ENCODE measurements at regions not wholly inside any gene's neighbourhood (a gene's known extent, or its start where the extent isn't known, plus 50 kb on each side); places are given as distances from the start of the nearest gene placed in this dataset.

DNA sequence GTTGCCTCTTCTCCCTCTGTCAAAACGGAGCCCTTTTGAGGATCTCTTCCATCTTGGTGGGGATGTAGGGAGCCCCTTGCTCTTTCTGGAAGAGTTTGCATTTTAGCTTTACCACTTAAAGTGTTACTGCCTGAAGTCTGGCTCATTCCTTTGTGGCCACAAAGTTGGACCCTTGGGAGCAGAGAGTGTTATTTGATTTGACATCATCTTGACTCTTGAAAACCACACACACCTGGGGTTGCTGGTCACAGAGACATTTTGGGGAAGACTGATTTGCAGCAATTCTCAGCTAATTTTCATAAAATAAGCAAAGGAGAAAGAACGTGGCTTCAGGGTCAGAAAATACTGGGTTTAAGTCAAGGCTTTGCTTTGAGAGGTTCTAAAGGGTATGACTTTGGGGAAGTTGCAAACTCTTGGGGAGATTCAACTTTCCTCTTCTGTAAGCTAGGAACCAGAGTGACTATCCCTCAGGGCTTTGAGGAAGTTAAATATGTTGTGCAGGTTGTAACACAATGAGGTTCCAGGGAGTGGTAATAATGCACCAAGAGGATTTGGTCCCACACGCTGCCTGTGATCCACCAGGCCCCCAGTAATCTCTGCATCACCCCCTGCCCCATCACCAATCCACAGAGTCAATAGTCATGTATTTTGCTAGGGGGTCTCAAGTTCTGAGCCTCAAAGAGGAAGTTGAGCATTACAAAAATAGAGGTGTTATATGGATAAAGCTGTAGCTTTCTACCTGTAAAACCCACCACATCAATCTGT, 141.6 kb upstream of the SLC24A3 start:
- CTCF ChIA-PET (ENCODE audit: partially characterized antibody), result interaction anchor here (1.2 to 4.8 kb wide), 8 partner anchors 8 to 591 kb away, joined by 3 to 33 read pairs (median 6); no protein-coding TSS in a partner anchor
- no peak overlapping the region for H2BK5ac ChIP-seq (ENCODE audit: low read depth, low read length)
- POLR2A ChIA-PET (ENCODE audit: partially characterized antibody), result no interaction called here
- peak in 1 of 2 experiments; percentile 1 for DNase-seq (ENCODE audit: low read depth in 1 of 2, low spot score in 2 of 2)
- H3K4me1 ChIP-seq (replicated peaks in 1 of 4; ENCODE audit: control insufficient read depth in 3 of 4, insufficient read depth in 4 of 4, low read length in 3 of 4), result no peaks in the 10 kb centered on the region
- no peak overlapping the region for H3K23ac ChIP-seq (ENCODE audit: insufficient read length)
- no peak overlapping the region for H3K4me3 ChIP-seq (ENCODE audit: extremely low read depth in 1 of 4, insufficient read depth in 2 of 4, low read depth in 3 of 4, low read length in 4 of 4)
- H3K79me2 ChIP-seq (ENCODE audit: control insufficient read depth in 1 of 2, insufficient read depth in 2 of 2, low read length in 2 of 2), result no peaks in the 10 kb centered on the region
- H2BK20ac ChIP-seq (ENCODE audit: low read length), result no peak overlapping the region
- 86% methylated on average over 3 of the region's 3 CpGs; no CpG with 5 or more reads in 1 of the 2 experiments for WGBS, 2 experiments (ENCODE audit: extremely low coverage in 1 of 2, insufficient coverage in 1 of 2, insufficient read length in 1 of 2, insufficient replicate concordance in 2 of 2, low coverage in 1 of 2, low lambda C conversion rate in 2 of 2, missing lambda C conversion rate in 1 of 2)
- H4K5ac ChIP-seq (ENCODE audit: insufficient read length, low read depth, low read length), result no peak overlapping the region
- H2AK5ac ChIP-seq (ENCODE audit: low read depth, low read length), result no peak overlapping the region
- FAIRE-seq, result no peak
- H3K23me2 ChIP-seq (ENCODE audit: low read depth, low read length), result no peaks in the 10 kb centered on the region
- no peak overlapping the region for H2BK15ac ChIP-seq (ENCODE audit: low read length)
- no peaks in the 10 kb centered on the region for H3K27me3 ChIP-seq (replicated peaks in 1 of 4; ENCODE audit: control insufficient read depth in 3 of 4, extremely low read depth in 1 of 4, insufficient read depth in 3 of 4, low read length in 3 of 4)
- H3K36me3 ChIP-seq (ENCODE audit: control insufficient read depth in 2 of 4, insufficient read depth in 4 of 4, low read length in 3 of 4), result no peaks in the 10 kb centered on the region
- H4K8ac ChIP-seq (ENCODE audit: extremely low read depth, insufficient read depth, low read length), result no peak overlapping the region
- H3K9me3 ChIP-seq (ENCODE audit: insufficient read depth in 2 of 2, low read depth in 1 of 2, low read length in 1 of 2), result peaks cover 12 to 16% of the 10 kb centered on the region in 2 experiments; a peak in 3 of 4 replicates
- no peak overlapping the region for H3K4ac ChIP-seq (replicated peaks; ENCODE audit: insufficient read length, low read depth, low read length)
- H3K79me1 ChIP-seq (ENCODE audit: low read depth, low read length), result no peaks in the 10 kb centered on the region
- H3K56ac ChIP-seq (replicated peaks; ENCODE audit: insufficient read length, low read depth, low read length), result no peak overlapping the region
- no peak overlapping the region for H2BK120ac ChIP-seq (replicated peaks; ENCODE audit: low read depth, low read length)
- H2AFZ ChIP-seq (ENCODE audit: low read length), result no peak overlapping the region
- H2BK12ac ChIP-seq (ENCODE audit: low read depth, low read length), result no peak overlapping the region
- no peak overlapping the region for H3K9ac ChIP-seq (replicated peaks in 1 of 4; ENCODE audit: extremely low read depth in 1 of 4, low read depth in 3 of 4, low read length in 3 of 4)
- no peaks in the 10 kb centered on the region for H4K20me1 ChIP-seq (replicated peaks in 1 of 2; ENCODE audit: control insufficient read depth in 1 of 2, insufficient read depth in 2 of 2, low read length in 2 of 2)
- H3K14ac ChIP-seq (ENCODE audit: insufficient read length), result no peak overlapping the region
- no peak overlapping the region for H3K18ac ChIP-seq (ENCODE audit: extremely low read depth, low read length)
- no peak overlapping the region for H3K4me2 ChIP-seq (ENCODE audit: insufficient read depth in 1 of 2, low read depth in 2 of 2, low read length in 2 of 2)
- H4K91ac ChIP-seq (replicated peaks; ENCODE audit: insufficient read length, low read length), result no peak overlapping the region
- H3K27ac ChIP-seq (ENCODE audit: low read depth, low read length), result no peak overlapping the region
- TF ChIP-seq EZH2 (IDR thresholded peaks at IDR 0.05; ENCODE audit: low read depth, low read length, severe bottlenecking), result no peak
- TF ChIP-seq, protein P1, sequence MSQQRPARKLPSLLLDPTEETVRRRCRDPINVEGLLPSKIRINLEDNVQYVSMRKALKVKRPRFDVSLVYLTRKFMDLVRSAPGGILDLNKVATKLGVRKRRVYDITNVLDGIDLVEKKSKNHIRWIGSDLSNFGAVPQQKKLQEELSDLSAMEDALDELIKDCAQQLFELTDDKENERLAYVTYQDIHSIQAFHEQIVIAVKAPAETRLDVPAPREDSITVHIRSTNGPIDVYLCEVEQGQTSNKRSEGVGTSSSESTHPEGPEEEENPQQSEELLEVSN (IDR thresholded peaks at IDR 0.05), result no peak
- no peak for TF ChIP-seq KDM4A (IDR thresholded peaks at IDR 0.05; ENCODE audit: low read depth, low read length, severe bottlenecking)
- no peak for TF ChIP-seq CBX5 (IDR thresholded peaks at IDR 0.05; ENCODE audit: low read depth, low read length)
- no peak for TF ChIP-seq TCF12 (IDR thresholded peaks at IDR 0.05; ENCODE audit: low read depth, low read length)
- TF ChIP-seq CHD2 (IDR thresholded peaks at IDR 0.05; ENCODE audit: low read length), result no peak
- no peak for TF ChIP-seq GABPA (IDR thresholded peaks at IDR 0.05; ENCODE audit: borderline replicate concordance, insufficient read depth, low read length)
- no peak for TF ChIP-seq ASH2L (IDR thresholded peaks at IDR 0.05; ENCODE audit: low read length)
- no peak for TF ChIP-seq ATF2 (IDR thresholded peaks at IDR 0.05; ENCODE audit: low read length)

All from H1 (cell line).